ENCODE measurements at regions not wholly inside any gene's neighbourhood (a gene's known extent, or its start where the extent isn't known, plus 50 kb on each side); places are given as distances from the start of the nearest gene placed in this dataset.
"Not testable (repeated sequence)": the region's sequence is repeated elsewhere in the genome, so short reads cannot be mapped to it uniquely, and the experiment has no call there.

DNA sequence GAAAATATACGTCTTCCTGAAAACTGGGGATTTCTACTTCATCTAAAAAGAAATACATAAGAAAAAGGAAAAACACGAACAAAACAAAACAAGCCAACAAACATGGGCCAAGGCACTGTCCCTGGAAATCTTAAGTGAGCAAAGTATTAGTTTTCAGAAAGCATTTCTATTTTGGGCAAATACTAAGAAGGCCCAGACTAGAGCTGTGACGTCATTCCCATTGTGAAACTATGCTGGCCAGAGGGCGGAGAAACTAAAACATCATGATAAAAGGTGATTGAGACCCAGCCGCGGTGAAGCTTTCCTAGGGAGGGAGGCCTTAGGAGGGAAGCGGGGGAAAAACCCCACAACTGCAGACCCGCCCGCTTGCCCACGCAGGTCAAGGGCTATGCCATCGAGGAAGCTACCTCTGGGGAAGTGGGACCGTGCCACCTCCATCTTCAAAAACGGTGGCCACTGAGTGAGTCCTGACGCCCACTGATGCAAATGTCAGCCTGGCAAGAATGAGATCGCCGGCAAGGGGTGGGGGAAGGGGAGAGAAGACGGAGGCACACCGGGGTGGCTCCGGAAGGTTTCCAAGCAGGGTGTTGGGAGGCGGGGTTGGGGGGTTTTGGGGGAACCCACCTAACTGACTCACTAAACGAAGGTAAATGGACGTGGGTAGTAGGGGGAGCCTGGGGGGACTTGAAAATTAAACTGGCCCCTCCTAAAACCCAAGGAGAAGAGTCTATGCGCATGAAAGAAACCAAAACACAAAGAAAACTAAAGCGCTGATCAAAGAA, 1504.6 kb upstream of the DEFB115 start:
- H3K36me3 Mint-ChIP-seq (ENCODE audit: low read depth); H3K27me3 Mint-ChIP-seq; H3K4me1 Mint-ChIP-seq; intact Hi-C loops (cut with micrococcal nuclease): not testable (repeated sequence)
- peaks cover 38% of the 10 kb centered on the region for H3K9me3 Mint-ChIP-seq
- DNase-seq, result peak; percentile 60
- peak overlapping the region; percentile 42 for H3K4me3 Mint-ChIP-seq
- peak overlapping the region; percentile 69 for H3K27ac Mint-ChIP-seq

DNA sequence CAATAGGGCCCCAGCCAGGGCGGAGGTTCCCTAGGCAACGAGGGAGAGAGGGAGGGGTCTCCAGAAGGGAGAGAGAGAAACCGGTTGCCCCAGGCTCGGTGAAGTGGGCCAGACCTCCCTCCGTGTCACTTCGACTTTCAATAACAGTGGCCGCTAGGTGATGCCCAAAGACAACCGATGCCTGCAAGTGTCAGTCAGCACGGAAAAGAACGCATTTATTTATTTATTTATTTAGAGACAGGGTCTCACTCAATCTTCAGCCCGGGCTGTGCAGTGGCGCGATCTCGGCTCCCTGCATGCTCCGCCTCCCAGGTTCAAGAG, 1504.1 kb upstream of the DEFB115 start:
- intact Hi-C loops (cut with micrococcal nuclease); H3K27me3 Mint-ChIP-seq; H3K4me1 Mint-ChIP-seq; H3K36me3 Mint-ChIP-seq (ENCODE audit: low read depth): not testable (repeated sequence)
- H3K9me3 Mint-ChIP-seq, result peaks cover 39% of the 10 kb centered on the region
- H3K27ac Mint-ChIP-seq, result peak overlapping the region; percentile 69
- DNase-seq, result peak; percentile 63
- H3K4me3 Mint-ChIP-seq, result peak overlapping the region; percentile 42

DNA sequence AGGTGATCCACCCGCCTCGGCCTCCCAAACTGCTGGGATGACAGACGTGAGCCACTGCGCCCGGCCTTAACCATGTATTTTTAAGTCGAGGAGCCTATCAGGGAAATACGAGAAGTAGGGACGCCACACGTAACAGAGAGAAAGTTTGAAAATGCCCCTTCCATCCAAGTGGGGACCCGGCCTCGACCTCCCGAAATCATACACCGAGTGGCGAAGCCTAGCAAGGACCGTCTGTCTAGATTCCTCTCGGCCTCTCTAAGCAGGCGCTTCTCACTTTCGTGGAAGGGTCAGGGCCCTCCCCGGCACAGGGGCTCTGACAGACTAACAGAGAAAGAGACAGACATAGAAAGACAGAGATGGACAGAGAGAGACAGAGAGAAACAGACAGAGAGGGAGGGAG, 1503.6 kb upstream of the DEFB115 start:
- H3K27ac Mint-ChIP-seq, result peak overlapping the region; percentile 19
- DNase-seq; H3K36me3 Mint-ChIP-seq (ENCODE audit: low read depth); intact Hi-C loops (cut with micrococcal nuclease); H3K27me3 Mint-ChIP-seq; H3K4me3 Mint-ChIP-seq; H3K4me1 Mint-ChIP-seq: not testable (repeated sequence)
- H3K9me3 Mint-ChIP-seq, result peaks cover 39% of the 10 kb centered on the region

DNA sequence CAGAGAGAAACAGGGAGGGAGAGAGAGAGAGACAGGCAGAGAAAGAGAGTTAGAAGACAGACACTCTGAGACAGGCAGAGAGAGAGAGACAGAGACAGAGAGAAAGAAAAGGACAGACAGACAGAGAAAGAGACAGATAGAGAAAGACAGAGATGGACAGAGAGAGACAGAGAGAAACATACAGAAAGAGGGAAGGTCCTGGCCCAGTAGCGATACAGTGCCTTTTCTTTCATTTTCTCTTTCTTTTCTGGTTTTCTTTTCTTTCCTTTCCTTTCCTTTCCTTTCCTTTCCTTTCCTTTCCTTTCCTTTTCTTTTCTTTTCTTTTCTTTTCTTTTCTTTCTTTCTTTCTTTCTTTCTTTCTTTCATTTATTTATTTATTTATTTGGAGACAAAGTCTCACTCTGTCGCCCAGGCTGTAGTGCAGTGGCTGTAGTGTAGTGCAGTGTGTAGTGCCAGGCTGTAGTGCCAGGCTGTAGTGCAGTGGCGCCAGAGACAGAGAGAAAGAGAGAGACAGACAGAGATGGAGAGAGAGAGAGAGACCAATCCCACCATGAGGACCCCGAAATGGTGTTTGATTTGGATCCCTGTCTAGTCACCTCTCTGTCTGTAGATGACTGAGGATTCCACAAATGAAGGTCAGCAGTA, 1501.5 kb upstream of the DEFB115 start:
- DNase-seq; H3K27me3 Mint-ChIP-seq; H3K36me3 Mint-ChIP-seq (ENCODE audit: low read depth); H3K27ac Mint-ChIP-seq; H3K4me3 Mint-ChIP-seq; intact Hi-C loops (cut with micrococcal nuclease); H3K4me1 Mint-ChIP-seq: not testable (repeated sequence)
- peaks cover 37% of the 10 kb centered on the region for H3K9me3 Mint-ChIP-seq

DNA sequence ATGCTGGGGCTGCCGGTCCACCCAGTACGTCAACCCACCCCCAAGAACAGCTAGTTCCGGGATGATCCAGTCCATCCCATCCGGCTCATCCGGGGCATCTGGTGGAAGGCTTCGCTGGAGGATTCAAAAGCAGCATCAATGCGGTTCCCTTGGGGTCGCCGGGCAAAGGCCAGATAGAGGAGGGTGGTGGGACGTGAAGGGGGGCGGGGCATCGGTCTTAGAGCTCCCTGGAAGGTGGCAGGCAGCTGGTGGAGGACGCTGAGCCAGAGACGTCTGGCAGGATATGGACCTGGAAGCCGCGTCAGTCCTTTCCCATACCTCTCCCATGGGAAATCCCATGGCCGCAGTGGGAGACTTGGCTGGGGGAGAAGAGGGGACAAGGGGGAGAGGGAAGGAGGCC, 1500.8 kb upstream of the DEFB115 start:
- H3K27ac Mint-ChIP-seq, result no peak overlapping the region
- intact Hi-C loops (cut with micrococcal nuclease), result no loop called here
- DNase-seq, result no peak
- no peak overlapping the region for H3K4me3 Mint-ChIP-seq
- H3K9me3 Mint-ChIP-seq, result peaks cover 30% of the 10 kb centered on the region
- H3K27me3 Mint-ChIP-seq, result no peaks in the 10 kb centered on the region
- peaks cover 3% of the 10 kb centered on the region for H3K4me1 Mint-ChIP-seq
- no peaks in the 10 kb centered on the region for H3K36me3 Mint-ChIP-seq (ENCODE audit: low read depth)

DNA sequence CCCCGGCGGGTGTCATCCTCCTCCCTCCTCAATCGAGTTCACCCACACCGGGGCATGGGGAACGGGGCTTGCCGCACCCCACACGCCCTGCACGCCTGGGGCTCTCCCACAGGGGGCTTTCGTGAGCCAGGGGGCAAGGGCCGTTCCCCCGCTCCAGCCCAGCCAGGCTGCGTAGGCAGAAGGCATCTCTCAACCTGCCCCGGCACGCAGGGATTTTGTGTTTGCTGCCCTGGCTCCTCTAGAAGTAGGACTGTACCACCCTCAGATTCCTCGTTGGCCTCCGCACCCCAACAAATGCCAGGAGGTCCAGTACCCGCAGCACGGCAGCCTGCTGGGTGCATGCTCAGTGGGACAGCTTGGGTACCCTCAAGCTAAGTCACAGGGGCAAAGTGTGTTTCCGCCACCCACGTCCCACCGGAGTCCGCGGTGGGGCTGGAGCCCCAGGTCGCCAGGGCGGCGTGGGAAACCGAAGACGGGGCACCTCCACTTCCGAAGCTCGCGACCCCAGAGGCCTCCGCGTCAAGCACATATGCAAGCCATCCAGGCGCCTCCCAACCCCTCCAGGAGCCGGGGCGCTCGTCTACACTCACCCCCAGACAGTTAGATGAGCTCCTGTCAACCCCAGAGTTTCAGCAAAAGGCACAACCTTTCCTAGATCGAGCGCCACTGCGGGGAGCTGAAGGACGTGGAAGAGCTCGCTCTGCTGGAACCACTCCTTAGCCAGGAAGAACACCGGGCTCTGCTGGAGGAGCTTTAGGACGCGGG, 1495.7 kb upstream of the DEFB115 start:
- H3K27ac Mint-ChIP-seq; H3K36me3 Mint-ChIP-seq (ENCODE audit: low read depth); H3K4me3 Mint-ChIP-seq; H3K4me1 Mint-ChIP-seq; DNase-seq; intact Hi-C loops (cut with micrococcal nuclease); H3K27me3 Mint-ChIP-seq: not testable (repeated sequence)
- H3K9me3 Mint-ChIP-seq, result peaks cover 10% of the 10 kb centered on the region

DNA sequence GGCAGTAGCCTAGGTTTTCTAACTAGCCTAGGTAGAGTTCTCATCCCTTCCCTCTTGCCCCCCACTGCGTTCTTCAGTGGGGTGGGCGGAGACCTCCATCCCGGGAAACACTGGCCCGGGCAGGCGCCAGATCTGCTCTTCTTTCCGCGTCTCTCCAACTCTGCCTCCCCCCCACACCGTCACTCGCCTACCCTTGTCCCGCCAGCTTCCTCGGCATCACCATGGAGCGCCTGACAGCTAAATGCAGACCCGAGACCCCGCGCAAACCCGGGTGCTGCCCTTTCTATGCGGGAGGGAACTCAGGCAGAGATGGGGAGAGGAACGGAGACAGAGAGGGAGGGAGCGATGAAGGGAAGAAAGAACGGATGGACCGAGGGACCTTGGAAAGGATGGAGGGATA, 1494.8 kb upstream of the DEFB115 start:
- no peak for DNase-seq
- intact Hi-C loops (cut with micrococcal nuclease), result no loop called here
- H3K9me3 Mint-ChIP-seq, result peaks cover 6% of the 10 kb centered on the region
- H3K27me3 Mint-ChIP-seq, result no peaks in the 10 kb centered on the region
- peaks cover 1% of the 10 kb centered on the region for H3K36me3 Mint-ChIP-seq (ENCODE audit: low read depth)
- no peaks in the 10 kb centered on the region for H3K4me1 Mint-ChIP-seq
- no peak overlapping the region for H3K27ac Mint-ChIP-seq
- H3K4me3 Mint-ChIP-seq, result no peak overlapping the region

DNA sequence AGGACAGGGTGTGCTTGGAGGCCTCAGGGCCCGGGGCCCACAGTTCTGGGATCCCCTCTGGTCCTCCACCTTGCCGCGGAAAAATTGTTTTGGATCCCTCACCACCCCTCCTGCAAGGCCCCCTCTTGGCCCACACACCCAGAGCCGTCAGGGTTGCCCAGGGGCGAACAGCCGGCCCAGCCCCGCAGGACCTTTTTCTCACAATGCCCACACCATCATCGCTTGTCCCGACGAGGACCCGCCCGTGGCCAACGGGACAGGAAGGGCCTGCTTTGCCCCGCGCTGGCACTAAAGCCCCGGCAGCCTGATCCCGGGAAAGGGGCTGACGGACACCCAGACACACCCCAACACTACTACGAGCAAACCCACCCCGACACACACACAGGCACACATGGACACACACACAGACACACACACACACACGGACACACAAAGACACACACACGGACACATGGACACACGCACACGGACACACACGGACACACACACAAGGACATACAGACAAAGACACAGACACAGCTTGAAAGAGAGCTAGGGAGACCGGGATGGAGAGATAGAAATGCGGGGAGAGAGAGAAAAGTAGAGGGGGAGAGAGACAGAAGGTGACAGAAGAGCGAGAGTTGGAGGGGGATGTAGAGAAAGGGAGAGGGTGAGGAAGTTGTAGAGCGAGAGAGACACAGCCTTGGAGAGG, 1493.5 kb upstream of the DEFB115 start:
- intact Hi-C loops (cut with micrococcal nuclease), result no loop called here
- H3K36me3 Mint-ChIP-seq (ENCODE audit: low read depth), result peaks cover 1% of the 10 kb centered on the region

DNA sequence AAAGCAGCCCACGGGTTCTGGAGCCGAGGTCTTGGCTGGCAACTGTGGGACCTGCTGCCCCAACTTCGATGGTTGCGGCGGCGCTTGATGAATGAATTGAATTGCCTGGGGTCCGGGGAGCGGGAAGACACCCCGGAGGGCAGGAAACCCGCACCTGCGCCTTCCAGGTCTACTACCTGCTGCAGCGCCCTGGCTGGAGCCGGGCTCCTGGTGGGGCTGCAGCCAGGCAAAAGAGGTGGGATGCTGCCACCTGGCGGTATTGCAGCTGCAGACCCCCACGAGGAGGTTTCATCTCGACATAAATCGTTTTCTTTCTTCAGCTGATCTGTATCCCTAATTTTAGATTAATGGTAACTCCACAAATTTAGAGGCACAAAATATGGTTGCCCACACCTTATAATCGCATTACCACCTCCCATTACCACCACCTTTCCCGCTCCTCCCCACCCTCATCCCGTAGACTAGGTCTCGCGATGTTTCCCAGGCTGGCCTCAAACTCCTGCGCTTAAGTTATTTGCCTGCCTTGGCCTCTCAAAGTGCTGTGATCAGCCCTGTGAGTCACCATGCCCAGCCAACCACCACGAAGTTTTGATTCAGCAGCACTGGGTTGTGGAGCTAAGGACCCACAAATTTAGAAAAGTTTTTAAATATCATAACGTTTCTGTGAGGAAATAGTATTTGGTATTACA, 1492.4 kb upstream of the DEFB115 start:
- H3K4me1 Mint-ChIP-seq; H3K27me3 Mint-ChIP-seq; H3K36me3 Mint-ChIP-seq (ENCODE audit: low read depth); H3K9me3 Mint-ChIP-seq; H3K27ac Mint-ChIP-seq; intact Hi-C loops (cut with micrococcal nuclease); H3K4me3 Mint-ChIP-seq: not testable (repeated sequence)
- peak; percentile 59 for DNase-seq

More for the DNA sequence above, 1493.5 kb upstream of the DEFB115 start:
- no peaks in the 10 kb centered on the region for H3K4me1 Mint-ChIP-seq
- H3K27me3 Mint-ChIP-seq, result no peaks in the 10 kb centered on the region
- DNase-seq, result no peak
- H3K9me3 Mint-ChIP-seq, result peaks cover 8% of the 10 kb centered on the region
- H3K27ac Mint-ChIP-seq, result no peak overlapping the region
- no peak overlapping the region for H3K4me3 Mint-ChIP-seq

DNA sequence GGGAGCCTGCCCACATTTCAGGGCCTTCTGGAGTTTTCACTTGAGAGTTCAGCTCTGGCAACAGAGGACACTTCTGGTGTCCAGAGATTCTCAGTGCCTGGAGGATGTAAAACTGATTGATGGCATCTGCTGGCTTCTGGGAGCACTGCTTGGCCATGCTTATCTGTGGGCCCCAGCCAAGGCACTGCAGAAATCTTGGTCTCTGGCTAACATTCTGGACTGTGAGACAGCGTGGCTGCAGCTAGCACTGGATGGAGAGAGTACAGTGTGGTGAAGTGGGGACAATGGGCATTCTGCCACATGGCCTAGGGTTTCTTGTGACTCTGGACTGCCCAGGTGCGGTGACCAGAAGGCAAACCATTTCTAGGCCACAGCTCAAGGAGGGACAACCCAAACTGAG, 1479.4 kb upstream of the DEFB115 start:
- H3K4me1 Mint-ChIP-seq; intact Hi-C loops (cut with micrococcal nuclease); DNase-seq; H3K36me3 Mint-ChIP-seq (ENCODE audit: low read depth); H3K4me3 Mint-ChIP-seq; H3K27me3 Mint-ChIP-seq; H3K27ac Mint-ChIP-seq: not testable (repeated sequence)
- H3K9me3 Mint-ChIP-seq, result peaks cover 27% of the 10 kb centered on the region

DNA sequence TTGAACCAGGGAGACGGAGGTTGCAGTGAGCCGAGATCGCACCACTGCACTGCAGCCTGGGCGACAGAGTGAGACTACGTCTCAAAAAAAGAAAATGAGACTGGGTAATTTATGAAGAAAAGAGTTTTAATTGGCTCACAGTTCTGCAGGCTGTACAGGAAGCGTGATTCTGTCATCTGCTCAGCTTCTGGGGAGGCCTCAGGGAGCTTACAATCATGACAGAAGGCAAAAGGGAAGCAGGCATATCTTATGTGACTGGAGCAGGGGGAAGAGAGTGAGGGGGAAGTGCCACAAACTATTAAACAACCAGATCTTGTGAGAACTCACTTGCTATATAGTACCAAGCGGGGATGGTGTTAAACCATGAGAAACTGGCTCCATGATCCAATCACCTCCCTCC, 1476.2 kb upstream of the DEFB115 start:
- H3K4me3 Mint-ChIP-seq; H3K4me1 Mint-ChIP-seq; H3K27me3 Mint-ChIP-seq; intact Hi-C loops (cut with micrococcal nuclease); H3K36me3 Mint-ChIP-seq (ENCODE audit: low read depth); DNase-seq; H3K27ac Mint-ChIP-seq: not testable (repeated sequence)
- H3K9me3 Mint-ChIP-seq, result peaks cover 36% of the 10 kb centered on the region

DNA sequence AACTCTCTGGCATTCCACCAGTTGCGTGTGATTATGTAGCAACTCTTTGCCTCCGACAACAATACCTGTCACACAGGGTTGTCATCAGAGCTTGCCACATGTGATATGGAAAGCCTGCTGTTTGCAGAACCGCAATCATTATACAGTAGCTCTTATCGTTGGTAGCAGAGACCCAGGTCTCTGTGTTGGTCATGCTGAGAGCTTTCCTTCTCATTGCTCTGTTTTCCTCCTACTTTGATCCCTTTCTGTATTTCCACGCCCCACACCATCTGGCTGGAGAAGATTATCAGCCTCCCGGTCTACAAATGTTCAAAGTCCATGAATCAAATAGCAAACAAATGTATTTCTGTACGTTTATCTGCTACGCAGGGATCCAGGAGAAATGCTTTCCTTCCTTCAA, 1475.6 kb upstream of the DEFB115 start:
- peaks cover 42% of the 10 kb centered on the region for H3K9me3 Mint-ChIP-seq
- H3K4me1 Mint-ChIP-seq; H3K27ac Mint-ChIP-seq; DNase-seq; intact Hi-C loops (cut with micrococcal nuclease); H3K36me3 Mint-ChIP-seq (ENCODE audit: low read depth); H3K4me3 Mint-ChIP-seq; H3K27me3 Mint-ChIP-seq: not testable (repeated sequence)

DNA sequence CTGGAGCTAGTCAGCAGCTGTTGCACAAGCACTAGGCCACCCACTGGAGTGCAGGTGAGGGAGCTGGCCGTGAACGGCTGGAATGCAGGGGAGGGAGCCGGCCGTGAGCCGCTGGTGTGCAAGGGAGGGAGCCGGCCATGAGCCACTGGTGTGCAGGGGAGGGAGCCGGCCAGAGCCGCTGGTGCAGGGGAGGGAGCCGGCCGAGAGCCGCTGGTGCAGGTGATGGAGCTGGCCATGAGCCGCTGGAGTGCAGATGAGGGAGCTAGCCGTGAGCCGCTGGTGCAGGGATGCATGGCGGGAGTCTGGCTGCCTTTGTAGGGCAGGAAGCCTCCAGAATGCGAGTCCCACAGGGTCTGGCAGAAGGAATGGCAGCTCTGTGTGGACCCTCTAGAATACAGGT, 1470.0 kb upstream of the DEFB115 start:
- H3K27me3 Mint-ChIP-seq; H3K4me3 Mint-ChIP-seq; intact Hi-C loops (cut with micrococcal nuclease); H3K4me1 Mint-ChIP-seq; DNase-seq; H3K27ac Mint-ChIP-seq; H3K36me3 Mint-ChIP-seq (ENCODE audit: low read depth): not testable (repeated sequence)
- peaks cover 39% of the 10 kb centered on the region for H3K9me3 Mint-ChIP-seq
